Stimulated activated CD8-positive, alpha-beta memory T cell treated with anti-CD3 and anti-CD28 coated beads, Interleukin-15, amount 100 ng/mL, for 1 hour (primary cell): ENCODE measurements at regions not wholly inside any gene's neighbourhood (a gene's known extent, or its start where the extent isn't known, plus 50 kb on each side); places are given as distances from the start of the nearest gene placed in this dataset.

ENCODE experiments used
- DNase-seq: peaks from one replicate; pipeline ENCODE4 v3.0.0-alpha.2; 2020; ENCODE audit warnings: low read depth

DNA sequence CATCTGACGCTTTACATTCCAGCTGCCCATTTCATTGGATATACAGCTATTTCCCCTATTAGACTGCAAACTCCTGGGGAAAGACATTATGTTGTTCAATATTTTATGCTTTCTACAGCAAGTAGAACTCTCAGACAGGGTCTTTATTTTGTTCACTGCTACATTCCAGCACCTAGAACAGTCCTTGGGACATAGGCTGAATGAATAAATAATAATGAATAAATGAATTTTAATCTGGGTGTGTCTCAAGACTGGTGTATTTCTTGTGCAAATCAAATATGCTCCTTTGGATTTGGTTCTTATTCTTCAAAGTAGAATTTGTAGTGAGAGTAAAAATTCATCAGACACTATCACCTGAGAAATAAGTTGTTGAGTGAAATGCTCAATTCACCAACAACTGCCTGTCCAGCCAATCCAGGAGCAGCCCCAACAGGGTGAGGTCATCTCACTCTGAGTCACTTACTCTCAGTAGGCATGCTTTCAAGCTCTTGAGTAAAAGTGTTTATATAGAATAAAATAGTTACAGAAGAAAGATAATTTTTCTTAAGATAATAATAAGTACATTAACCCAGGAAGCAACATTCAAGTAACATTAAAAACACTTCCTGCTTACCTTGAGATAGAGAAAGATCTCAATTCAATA is 287.5 kb upstream of the NPVF start:
- DNase-seq = no peak

- DNase-seq = no peak
Measured at GRCh38 chr7:25517906-25518305, 289.6 kb upstream of the NPVF start.

DNA sequence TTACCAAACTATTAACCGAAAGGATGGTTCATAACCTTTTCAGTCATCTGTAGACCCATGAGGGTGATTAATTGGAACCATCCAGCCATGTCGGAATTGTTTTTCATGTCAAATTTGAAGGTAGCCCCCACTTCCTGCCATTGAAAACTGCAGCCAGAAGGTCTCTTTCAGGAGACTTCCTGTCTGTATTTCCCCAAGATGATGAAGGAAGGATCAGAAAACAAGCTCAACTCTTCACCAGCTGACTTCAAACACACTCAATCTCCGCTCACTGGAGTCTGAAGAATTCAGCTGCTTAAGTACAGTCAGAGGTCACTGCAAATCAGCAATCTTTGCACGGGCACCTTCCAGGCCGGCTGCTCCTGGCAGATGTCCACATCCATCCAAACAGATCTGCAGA is 291.7 kb upstream of the NPVF start:
- no peak for DNase-seq

DNA sequence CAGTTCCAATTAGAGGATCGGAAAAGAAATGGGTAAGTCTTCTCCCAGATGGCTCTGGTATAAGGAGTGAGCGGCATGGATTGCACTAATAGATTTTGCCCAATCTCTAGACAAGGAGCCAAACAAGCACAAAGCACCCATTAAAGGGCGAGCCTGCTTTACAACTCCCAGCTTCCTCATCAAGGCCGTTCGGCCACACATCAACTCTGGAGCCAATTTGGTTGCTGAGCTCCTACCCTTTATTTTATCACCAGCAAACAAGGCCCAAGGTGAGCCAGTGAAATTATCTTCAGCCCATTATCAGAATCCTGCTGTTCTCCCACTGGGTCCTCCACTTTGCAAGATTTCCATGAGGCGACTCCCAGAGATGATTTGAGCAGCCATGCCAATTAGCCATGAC is 292.2 kb upstream of the NPVF start:
- no peak for DNase-seq

- no peak for DNase-seq
Measured at GRCh38 chr7:25521236-25521635, 292.9 kb upstream of the NPVF start.

DNA sequence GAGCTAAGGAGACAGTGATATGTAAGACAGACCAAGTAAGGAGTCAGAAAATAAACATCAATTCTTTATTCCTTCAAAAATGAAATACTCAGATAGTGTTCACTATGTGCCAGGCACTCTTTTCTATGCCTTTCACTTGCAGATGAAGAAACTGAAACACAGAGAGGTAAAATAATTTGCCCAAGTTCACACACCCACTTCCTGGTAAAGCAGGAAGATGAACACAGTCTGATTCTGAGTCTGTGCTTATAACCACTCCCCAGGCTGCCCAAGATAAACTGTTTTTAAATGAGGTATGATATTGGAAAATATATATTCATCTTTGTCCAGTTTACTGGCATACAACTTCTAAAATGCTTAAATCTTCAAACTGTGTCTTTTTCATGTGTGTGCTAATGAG is 294.4 kb upstream of the NPVF start:
- no peak for DNase-seq

GRCh38 chr7:25527665-25528170 is 299.4 kb upstream of the NPVF start:
- no peak for DNase-seq

DNA sequence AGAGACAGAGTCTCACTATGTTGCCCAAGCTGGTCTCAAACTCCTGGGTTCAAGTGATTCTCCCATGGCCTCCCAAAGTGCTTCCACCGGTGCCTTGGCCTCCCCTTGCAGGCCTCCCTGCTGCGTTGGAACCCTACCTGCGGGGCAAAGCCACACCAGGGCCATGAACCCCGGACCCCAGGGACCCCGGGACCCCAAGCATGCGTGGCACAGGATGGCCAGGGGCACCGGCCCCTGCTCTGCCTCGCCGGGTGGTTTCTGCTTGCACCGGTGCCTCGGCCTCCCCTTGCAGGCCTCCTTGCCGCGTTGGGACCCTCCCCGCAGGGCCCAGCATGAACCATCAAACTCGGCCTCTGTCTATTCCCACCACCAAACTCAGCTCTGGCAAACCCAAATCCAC is 301.0 kb upstream of the NPVF start:
- no peak for DNase-seq

DNA sequence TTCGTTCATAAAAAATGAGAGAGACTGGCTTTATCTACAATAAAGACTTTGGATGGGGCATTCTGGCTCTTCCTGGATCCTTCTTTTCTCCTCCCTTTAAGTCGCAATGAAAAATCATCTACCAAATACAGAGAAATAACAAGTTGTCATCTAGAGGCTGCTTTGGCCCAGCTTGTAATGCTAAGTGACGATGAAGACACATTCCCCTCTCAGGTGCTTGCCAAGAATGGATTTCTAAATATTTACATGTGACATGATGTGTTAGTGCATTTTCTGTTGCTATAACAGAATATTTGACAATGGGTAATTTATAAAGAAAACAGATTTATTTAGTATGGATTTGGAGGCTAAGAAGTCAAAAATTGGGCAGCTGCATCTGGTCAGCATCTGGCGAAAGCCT is 308.6 kb upstream of the NPVF start:
- DNase-seq = no peak

DNA sequence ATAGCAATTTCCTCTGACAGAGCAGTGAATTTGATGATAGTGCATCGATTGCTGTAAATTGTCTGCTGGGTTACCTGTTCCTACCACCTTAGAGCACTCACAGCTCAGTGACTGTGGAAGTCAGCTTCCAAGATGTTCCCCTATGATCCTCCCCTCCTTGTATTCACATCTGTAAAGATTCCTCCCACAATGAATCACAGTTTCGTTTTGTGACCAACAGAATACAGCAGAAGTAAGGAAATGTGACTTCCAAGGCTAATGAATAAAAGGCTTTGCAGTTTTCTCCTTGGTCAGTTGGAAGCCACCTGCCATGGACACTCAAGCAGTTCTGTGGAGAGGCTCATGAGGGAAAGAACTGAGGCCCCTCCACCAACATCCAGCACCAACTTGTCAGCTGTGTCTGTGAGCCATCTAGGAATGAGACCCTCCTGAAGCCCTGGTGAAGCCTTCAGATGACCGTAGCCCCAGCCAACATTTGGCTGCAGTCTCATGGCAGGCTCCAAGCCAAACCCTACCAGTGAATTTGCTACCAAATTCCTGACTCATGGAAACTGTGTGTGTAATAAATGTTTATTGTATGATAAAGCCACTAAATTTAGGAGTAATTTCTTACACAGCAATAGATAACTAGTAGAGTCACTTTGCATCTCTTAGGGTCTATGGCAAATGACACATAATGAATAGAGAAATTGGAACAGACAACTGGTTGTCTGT is 309.5 kb upstream of the NPVF start:
- no peak for DNase-seq

GRCh38 chr7:25541094-25541821 is 313.0 kb upstream of the NPVF start:
- DNase-seq = no peak

- no peak for DNase-seq
Measured at GRCh38 chr7:25541877-25542276, 313.6 kb upstream of the NPVF start.

GRCh38 chr7:25543210-25543609 is 314.9 kb upstream of the NPVF start:
- no peak for DNase-seq

DNA sequence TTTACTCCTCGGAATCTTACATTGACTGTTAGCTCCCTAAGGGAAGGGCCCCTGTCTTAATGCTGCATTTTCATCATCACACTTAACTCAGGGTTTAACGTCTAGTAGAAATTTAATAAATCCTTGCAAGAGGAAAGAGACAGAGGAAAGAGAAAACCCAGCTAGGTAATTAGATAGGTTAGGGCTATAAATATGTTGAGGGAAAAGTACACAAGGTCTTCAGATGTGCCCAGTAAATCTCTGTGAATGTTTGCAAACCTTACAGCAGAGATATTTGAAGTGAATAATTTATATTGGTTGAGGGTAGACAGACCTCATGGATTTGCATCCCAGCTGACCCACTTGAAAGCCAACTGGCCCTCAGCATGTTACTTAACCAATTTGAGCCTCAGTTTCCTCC is 315.5 kb upstream of the NPVF start:
- DNase-seq = no peak

GRCh38 chr7:25544254-25544653 is 316.0 kb upstream of the NPVF start:
- DNase-seq = no peak

GRCh38 chr7:25545124-25546008 is 317.1 kb upstream of the NPVF start:
- no peak for DNase-seq

- no peak for DNase-seq
Measured at GRCh38 chr7:25546306-25546705, 318.0 kb upstream of the NPVF start.

DNA sequence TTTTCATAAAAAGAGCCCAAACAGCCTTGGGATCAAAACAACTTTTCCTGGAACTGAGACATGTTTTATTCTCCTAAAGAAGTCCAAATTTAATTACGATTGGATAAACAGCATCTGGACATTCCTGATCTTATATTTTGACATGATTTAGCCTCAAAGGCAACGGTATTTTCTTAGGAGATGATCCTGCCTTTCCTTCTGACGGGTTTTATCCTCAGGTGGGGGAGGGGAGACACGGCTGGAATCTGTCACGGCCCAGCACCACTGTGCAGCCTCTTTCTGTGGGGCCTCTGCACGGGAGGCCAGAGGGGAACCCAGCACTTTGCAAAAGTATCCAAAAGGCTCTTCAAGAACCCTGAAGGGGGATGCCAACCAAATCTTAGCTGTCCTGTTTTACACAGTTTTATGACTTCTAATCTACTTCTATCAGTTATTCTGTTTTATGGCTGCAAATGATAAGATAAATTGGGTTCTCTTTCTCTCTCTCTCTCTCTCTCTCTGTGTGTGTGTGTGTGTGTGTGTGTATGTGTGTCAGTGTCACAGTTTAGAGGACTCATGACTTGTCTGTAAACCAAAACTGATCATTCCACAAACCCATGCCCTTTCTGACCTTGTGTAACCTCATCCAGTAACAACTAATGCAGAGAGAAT is 321.1 kb upstream of the NPVF start:
- DNase-seq = no peak

DNA sequence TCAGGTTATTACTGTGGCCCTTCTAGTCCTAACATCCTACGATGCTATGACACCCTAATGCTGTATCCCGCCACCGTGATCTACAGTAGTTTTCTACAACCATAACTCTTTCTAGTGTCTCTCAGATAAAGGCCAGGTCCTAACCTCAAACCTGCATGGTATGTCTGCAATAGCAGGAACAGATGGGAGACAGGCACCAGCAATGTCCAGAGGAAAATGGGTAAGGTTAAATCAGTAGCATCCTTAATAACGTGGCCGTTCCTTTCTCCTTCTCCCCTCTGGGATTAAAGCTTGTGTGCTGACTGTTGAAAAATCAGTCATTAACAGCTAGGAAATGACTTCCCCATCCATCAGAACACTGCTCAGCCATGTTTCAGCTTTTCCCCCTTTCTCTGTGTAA is 321.9 kb upstream of the NPVF start:
- DNase-seq = no peak

- DNase-seq = no peak
Measured at GRCh38 chr7:25552998-25553397, 324.7 kb upstream of the NPVF start.

DNA sequence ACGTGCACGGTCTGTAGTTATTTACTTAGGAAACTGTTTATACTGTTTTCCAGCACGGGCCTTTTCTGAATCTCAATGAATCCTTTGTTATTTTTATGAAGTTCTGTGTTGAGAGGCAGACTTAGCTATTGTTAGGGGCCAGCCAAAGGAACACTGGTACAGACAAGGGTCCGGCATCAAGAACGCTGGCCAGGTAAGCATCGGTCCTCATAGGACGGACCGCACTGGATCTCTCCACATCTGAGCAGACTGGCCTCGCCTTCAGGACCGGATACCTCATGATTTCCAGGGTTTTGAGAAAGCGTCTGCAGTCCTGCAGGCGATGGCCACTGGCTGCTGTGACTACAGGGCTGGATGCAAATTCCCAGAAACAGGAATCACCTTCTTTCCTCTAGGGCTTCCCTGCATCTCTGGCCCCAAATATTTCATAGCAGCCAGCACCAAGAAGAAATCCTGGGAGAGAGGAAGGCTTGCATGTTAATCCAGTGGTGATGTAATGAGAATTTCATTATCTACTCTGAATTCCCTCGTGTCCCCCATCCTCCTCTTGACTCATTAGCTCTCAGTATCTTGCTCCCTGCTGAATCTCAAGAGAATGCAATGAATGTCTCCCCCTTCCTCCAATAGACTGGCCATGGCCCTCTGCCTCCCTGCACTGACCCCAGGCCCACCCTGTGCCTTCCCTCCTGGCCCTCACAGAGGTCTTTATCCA is 325.4 kb upstream of the NPVF start:
- no peak for DNase-seq
